ENCODE measurements at regions not wholly inside any gene's neighbourhood (a gene's known extent, or its start where the extent isn't known, plus 50 kb on each side); places are given as distances from the start of the nearest gene placed in this dataset.

- TF ChIP-seq CTCF (IDR thresholded peaks at IDR 0.05; ENCODE audit: poor library complexity) (no peak), EZH2 (IDR thresholded peaks at IDR 0.05; ENCODE audit: borderline replicate concordance) (no peak), EZH2phosphoT487 (IDR thresholded peaks at IDR 0.05; ENCODE audit: low read depth, severe bottlenecking, unreplicated experiment) (no peak)
Observed at GRCh38 chr4:56264873-56265272, 122.4 kb downstream of the AASDH start.
